Astrocyte (in vitro differentiated cells and primary cell): ENCODE measurements at regions not wholly inside any gene's neighbourhood (a gene's known extent, or its start where the extent isn't known, plus 50 kb on each side); places are given as distances from the start of the nearest gene placed in this dataset.

Experiments used
- DNase-seq: peaks from one replicate; pipeline ENCODE4 v3.0.0-alpha.2; 2010; ENCODE audit warnings: low read depth
- FAIRE-seq: peaks from 2 replicates; lab custom pipeline; 2011; peaks lifted over from hg19 to GRCh38; lab: Jason Lieb, UNC
- H2AFZ ChIP-seq: 2 replicates; pipeline ENCODE4 v1.6.0; 2012; ENCODE audit warnings: low read depth, low read length, inconsistent platforms
- H3K27ac ChIP-seq: 2 replicates; pipeline ENCODE4 v1.5.1; 2011; ENCODE audit warnings: low read depth, low read length, inconsistent platforms
- H3K27me3 ChIP-seq: 2 replicates; pipeline ENCODE4 v1.6.0; 2011; ENCODE audit warnings: low read length, inconsistent platforms; ENCODE audit not compliant: insufficient read depth
- H3K36me3 ChIP-seq: 2 replicates; pipeline ENCODE4 v1.5.1; 2011; ENCODE audit warnings: low read length, inconsistent platforms; ENCODE audit not compliant: insufficient read depth
- H3K4me1 ChIP-seq: 2 replicates; pipeline ENCODE4 v1.5.1; 2011; ENCODE audit warnings: low read length, inconsistent platforms; ENCODE audit not compliant: insufficient read depth
- H3K4me2 ChIP-seq: 2 replicates; pipeline ENCODE4 v1.6.0; 2012; ENCODE audit warnings: low read length, inconsistent platforms
- H3K4me3 ChIP-seq: 2 replicates; pipeline ENCODE4 v1.5.1; 2011; ENCODE audit warnings: low read depth, mild to moderate bottlenecking, low read length, inconsistent platforms; ENCODE audit not compliant: insufficient read depth
- H3K79me2 ChIP-seq: 2 replicates; pipeline ENCODE4 v1.6.0; 2012; ENCODE audit warnings: mild to moderate bottlenecking, low read length, inconsistent platforms; ENCODE audit not compliant: insufficient read depth
- H3K9ac ChIP-seq: 2 replicates; pipeline ENCODE4 v1.6.0; 2012; ENCODE audit warnings: mild to moderate bottlenecking, low read length, inconsistent platforms
- H3K9me3 ChIP-seq: 2 replicates; pipeline ENCODE4 v1.5.1; 2012; ENCODE audit warnings: low read depth, mild to moderate bottlenecking, low read length, inconsistent platforms; ENCODE audit not compliant: insufficient read depth
- H4K20me1 ChIP-seq: 2 replicates; pipeline ENCODE4 v1.6.0; 2012; ENCODE audit warnings: low read length, inconsistent platforms; ENCODE audit not compliant: insufficient read depth
- H3K27ac Mint-ChIP-seq: one replicate; pipeline ENCODE4 v1.8.0; 2021; ENCODE audit warnings: mild to moderate bottlenecking, mixed read lengths; ENCODE audit not compliant: unreplicated experiment
- H3K27me3 Mint-ChIP-seq: one replicate; pipeline ENCODE4 v1.8.0; 2021; ENCODE audit warnings: low read depth, mixed read lengths; ENCODE audit not compliant: unreplicated experiment
- H3K36me3 Mint-ChIP-seq: one replicate; pipeline ENCODE4 v1.8.0; 2021; ENCODE audit warnings: low read depth, mixed read lengths; ENCODE audit not compliant: unreplicated experiment
- H3K4me1 Mint-ChIP-seq: one replicate; pipeline ENCODE4 v1.8.0; 2021; ENCODE audit warnings: low read depth, mixed read lengths; ENCODE audit not compliant: unreplicated experiment
- H3K4me3 Mint-ChIP-seq: one replicate; pipeline ENCODE4 v1.8.0; 2021; ENCODE audit warnings: mild to moderate bottlenecking, moderate library complexity, mixed read lengths; ENCODE audit not compliant: unreplicated experiment
- H3K9me3 Mint-ChIP-seq: one replicate; pipeline ENCODE4 v1.8.0; 2021; ENCODE audit warnings: mild to moderate bottlenecking, mixed read lengths; ENCODE audit not compliant: unreplicated experiment
- EZH2 ChIP-seq: IDR thresholded peaks from 2 replicates; pipeline ENCODE4 v1.6.1; 2012; ENCODE audit warnings: mild to moderate bottlenecking, low read length, inconsistent platforms; ENCODE audit not compliant: insufficient read depth
- TF ChIP-seq, protein P1 (sequence below): IDR thresholded peaks from 2 replicates; pipeline ENCODE4 v1.5.1; 2011; ENCODE audit warnings: low read depth, mild to moderate bottlenecking, inconsistent platforms, low read length, moderate library complexity; ENCODE audit not compliant: insufficient read depth

DNA sequence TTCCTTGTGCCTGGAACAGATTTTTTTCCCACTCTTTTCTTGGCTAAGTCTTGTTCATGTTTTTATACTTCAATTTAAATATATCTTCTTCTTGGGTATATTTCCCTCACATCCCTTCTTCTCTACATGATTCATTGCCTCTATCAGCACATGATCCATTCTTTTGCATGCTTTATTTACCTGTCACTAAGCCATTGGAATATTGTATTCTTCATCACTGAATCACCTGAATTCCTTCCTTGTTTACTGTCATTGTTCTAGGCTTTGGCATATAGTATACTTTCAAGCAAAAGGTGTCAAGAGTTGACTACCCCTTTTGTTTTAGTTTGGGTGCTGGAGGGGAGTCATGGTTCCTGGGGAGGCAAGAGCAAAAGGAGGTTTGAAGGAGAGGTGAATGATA lies 464.5 kb upstream of the LRRC7 start:
- H3K27ac ChIP-seq, result no peak overlapping the region
- no peak overlapping the region for H3K4me2 ChIP-seq
- Mint-ChIP-seq H3K9me3 (peaks cover 12% of the 10 kb centered on the region), H3K4me1 (peaks cover 4% of the 10 kb centered on the region), H3K36me3 (no peaks in the 10 kb centered on the region), H3K27ac (no peak overlapping the region), H3K4me3 (no peak overlapping the region), H3K27me3 (no peaks in the 10 kb centered on the region)
- no peak for FAIRE-seq
- no peaks in the 10 kb centered on the region for H3K36me3 ChIP-seq
- H3K27me3 ChIP-seq, result no peaks in the 10 kb centered on the region
- no peaks in the 10 kb centered on the region for H4K20me1 ChIP-seq
- H3K79me2 ChIP-seq, result no peaks in the 10 kb centered on the region
- TF ChIP-seq, protein P1, sequence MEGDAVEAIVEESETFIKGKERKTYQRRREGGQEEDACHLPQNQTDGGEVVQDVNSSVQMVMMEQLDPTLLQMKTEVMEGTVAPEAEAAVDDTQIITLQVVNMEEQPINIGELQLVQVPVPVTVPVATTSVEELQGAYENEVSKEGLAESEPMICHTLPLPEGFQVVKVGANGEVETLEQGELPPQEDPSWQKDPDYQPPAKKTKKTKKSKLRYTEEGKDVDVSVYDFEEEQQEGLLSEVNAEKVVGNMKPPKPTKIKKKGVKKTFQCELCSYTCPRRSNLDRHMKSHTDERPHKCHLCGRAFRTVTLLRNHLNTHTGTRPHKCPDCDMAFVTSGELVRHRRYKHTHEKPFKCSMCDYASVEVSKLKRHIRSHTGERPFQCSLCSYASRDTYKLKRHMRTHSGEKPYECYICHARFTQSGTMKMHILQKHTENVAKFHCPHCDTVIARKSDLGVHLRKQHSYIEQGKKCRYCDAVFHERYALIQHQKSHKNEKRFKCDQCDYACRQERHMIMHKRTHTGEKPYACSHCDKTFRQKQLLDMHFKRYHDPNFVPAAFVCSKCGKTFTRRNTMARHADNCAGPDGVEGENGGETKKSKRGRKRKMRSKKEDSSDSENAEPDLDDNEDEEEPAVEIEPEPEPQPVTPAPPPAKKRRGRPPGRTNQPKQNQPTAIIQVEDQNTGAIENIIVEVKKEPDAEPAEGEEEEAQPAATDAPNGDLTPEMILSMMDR, result no peak
- TF ChIP-seq EZH2, result no peak
- no peaks in the 10 kb centered on the region for H3K4me1 ChIP-seq
- no peak overlapping the region for H3K9ac ChIP-seq
- no peak overlapping the region for H2AFZ ChIP-seq
- no peaks in the 10 kb centered on the region for H3K9me3 ChIP-seq
- DNase-seq, result no peak
- no peak overlapping the region for H3K4me3 ChIP-seq

DNA sequence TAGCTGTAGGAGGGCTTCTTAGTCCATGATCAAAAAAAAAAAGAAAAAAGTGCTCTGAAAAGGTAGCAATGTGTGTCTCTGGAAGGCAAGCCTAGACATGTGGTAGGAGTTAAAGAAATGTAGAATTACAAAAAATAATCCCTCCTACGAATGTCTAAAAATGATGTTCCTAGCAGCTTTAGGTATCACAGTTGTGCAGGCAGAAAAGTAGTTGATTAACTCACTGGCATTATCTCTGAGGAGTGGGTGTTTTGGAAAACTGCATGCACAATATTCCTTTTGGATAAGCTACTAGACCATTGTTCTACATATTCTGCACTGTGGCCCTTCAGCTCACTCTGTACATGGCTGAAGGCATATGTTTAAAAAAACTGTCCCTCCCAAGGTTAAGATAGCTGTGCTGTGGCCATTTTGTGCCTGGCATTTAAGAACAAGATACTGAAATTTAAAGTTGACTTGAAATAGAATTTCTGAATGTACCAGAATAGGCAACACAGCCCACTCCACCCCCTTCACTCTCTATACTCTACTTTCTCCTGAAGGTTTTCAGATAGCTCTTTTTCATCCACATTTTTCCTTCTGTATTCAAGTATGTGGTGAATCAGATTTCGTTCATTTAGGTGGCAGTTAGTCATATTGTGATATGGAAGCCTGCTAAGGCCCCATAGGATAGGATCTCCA lies 463.9 kb upstream of the LRRC7 start:
- H3K4me2 ChIP-seq, result no peak overlapping the region
- H3K27me3 Mint-ChIP-seq, result no peaks in the 10 kb centered on the region
- H3K36me3 Mint-ChIP-seq, result no peaks in the 10 kb centered on the region
- no peaks in the 10 kb centered on the region for H3K79me2 ChIP-seq
- no peak overlapping the region for H3K4me3 ChIP-seq
- DNase-seq (no peak), FAIRE-seq (no peak)
- no peaks in the 10 kb centered on the region for H4K20me1 ChIP-seq
- TF ChIP-seq EZH2, result no peak
- TF ChIP-seq, protein P1, result no peak
- no peak overlapping the region for H3K4me3 Mint-ChIP-seq
- peaks cover 4% of the 10 kb centered on the region for H3K4me1 Mint-ChIP-seq
- no peak overlapping the region for H3K27ac Mint-ChIP-seq
- no peaks in the 10 kb centered on the region for H3K4me1 ChIP-seq
- no peaks in the 10 kb centered on the region for H3K36me3 ChIP-seq
- no peaks in the 10 kb centered on the region for H3K27me3 ChIP-seq
- peaks cover 12% of the 10 kb centered on the region for H3K9me3 Mint-ChIP-seq
- no peaks in the 10 kb centered on the region for H3K9me3 ChIP-seq
- no peak overlapping the region for H3K9ac ChIP-seq
- H3K27ac ChIP-seq, result no peak overlapping the region
- no peak overlapping the region for H2AFZ ChIP-seq

DNA sequence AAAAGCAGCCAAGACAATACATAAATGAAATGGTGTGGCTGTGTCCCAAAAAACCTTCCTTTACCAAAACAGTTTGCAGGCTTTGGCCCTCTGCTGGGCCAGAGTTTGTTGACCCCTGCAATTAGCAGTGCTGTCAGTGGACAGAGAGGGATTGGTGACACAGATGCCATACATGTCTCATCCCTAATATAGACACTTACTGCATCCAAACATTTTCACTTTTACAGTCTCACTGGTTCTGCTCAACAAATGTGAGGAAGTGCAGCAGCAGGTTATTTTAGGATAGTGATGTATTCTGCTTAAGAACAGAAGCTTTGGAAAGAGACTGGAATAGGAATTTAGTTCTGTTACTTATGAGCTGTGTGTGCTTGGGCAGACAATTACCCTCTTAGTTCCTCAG lies 462.8 kb upstream of the LRRC7 start:
- no peak for FAIRE-seq

More for the DNA sequence above, 462.8 kb upstream of the LRRC7 start:
- Histone ChIP-seq H3K4me2 (no peak overlapping the region), H3K27ac (no peak overlapping the region), H3K4me3 (no peak overlapping the region), H3K4me1 (no peaks in the 10 kb centered on the region), H3K79me2 (no peaks in the 10 kb centered on the region), H2AFZ (no peak overlapping the region), H3K9ac (no peak overlapping the region), H3K36me3 (no peaks in the 10 kb centered on the region), H4K20me1 (no peaks in the 10 kb centered on the region), H3K27me3 (no peaks in the 10 kb centered on the region), H3K9me3 (no peaks in the 10 kb centered on the region)
- TF ChIP-seq EZH2, result no peak
- TF ChIP-seq, protein P1, result no peak
- H3K4me3 Mint-ChIP-seq, result no peak overlapping the region
- no peaks in the 10 kb centered on the region for H3K36me3 Mint-ChIP-seq
- no peak overlapping the region for H3K27ac Mint-ChIP-seq
- H3K4me1 Mint-ChIP-seq, result peaks cover 10% of the 10 kb centered on the region
- H3K27me3 Mint-ChIP-seq, result no peaks in the 10 kb centered on the region
- no peak for DNase-seq
- H3K9me3 Mint-ChIP-seq, result peaks cover 11% of the 10 kb centered on the region
